ENCODE measurements at regions not wholly inside any gene's neighbourhood (a gene's known extent, or its start where the extent isn't known, plus 50 kb on each side); places are given as distances from the start of the nearest gene placed in this dataset.
A peak's percentile ranks its signal among the peaks of the same experiment; 100 is the strongest.

DNA sequence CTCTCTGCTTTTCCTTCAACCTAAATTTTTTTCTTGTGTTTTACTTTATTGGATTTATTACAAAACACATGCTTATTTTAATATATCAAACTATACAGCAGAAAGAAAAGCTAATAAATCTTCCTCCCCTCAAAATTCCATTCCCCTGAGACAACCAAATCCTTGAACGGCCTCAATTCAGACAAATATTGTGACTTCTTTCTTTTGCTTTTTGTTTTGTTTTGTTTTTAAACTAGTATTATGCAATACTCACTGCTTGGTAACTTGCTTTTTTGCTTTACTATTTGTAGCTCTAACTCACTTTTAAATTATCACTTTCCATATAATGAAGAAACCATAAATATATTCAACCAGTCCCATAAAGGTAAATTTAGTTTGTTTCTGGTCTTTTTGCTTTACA is 59.4 kb upstream of the CDK1 start:
- no peak overlapping the region for H3K9ac ChIP-seq
- H3K4me3 ChIP-seq (IDR thresholded peaks at IDR 0.05; ENCODE audit: insufficient read depth, low read depth, low read length) = no peak overlapping the region
- TF ChIP-seq, protein P1, sequence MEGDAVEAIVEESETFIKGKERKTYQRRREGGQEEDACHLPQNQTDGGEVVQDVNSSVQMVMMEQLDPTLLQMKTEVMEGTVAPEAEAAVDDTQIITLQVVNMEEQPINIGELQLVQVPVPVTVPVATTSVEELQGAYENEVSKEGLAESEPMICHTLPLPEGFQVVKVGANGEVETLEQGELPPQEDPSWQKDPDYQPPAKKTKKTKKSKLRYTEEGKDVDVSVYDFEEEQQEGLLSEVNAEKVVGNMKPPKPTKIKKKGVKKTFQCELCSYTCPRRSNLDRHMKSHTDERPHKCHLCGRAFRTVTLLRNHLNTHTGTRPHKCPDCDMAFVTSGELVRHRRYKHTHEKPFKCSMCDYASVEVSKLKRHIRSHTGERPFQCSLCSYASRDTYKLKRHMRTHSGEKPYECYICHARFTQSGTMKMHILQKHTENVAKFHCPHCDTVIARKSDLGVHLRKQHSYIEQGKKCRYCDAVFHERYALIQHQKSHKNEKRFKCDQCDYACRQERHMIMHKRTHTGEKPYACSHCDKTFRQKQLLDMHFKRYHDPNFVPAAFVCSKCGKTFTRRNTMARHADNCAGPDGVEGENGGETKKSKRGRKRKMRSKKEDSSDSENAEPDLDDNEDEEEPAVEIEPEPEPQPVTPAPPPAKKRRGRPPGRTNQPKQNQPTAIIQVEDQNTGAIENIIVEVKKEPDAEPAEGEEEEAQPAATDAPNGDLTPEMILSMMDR (conservative IDR thresholded peaks at IDR 0.05; ENCODE audit: low read depth, low read length) = no peak
- no peak overlapping the region for H3K4me2 ChIP-seq
- no peaks in the 10 kb centered on the region for H3K27me3 ChIP-seq (ENCODE audit: insufficient read depth, low read depth)
- H4K20me1 ChIP-seq (ENCODE audit: insufficient read depth) = no peaks in the 10 kb centered on the region
- H3K27ac ChIP-seq = no peak overlapping the region
- H3K79me2 ChIP-seq (ENCODE audit: insufficient read depth, low read depth) = no peaks in the 10 kb centered on the region
- peaks cover 31% of the 10 kb centered on the region for H3K4me1 ChIP-seq (ENCODE audit: low read depth, poor library complexity, severe bottlenecking)
- H3K36me3 ChIP-seq (ENCODE audit: insufficient read depth) = no peaks in the 10 kb centered on the region
- H2AFZ ChIP-seq (ENCODE audit: low read depth) = no peak overlapping the region

DNA sequence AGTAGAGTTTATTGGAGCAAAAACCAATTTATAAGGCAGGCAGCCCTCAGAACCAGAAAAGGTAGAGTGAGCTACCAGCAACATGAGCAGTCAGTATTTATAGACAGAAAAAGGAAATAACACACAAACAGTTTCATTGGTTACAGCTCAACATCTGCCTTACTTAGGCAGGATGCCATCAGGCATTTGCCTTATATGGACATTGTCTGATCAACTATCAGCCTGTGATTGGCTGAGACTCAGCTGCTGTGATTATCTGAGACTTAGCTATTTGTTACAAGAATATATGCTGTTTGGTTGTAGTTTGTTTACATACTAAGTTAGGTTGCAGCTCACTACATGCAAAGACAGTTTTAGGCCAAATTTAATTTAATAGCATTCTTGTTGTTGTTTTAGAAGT is 60.4 kb upstream of the CDK1 start:
- Histone ChIP-seq H3K27ac (no peak overlapping the region), H2AFZ (ENCODE audit: low read depth) (0 out of 2 replicates have a peak overlapping the region, but pooled peaks have one; percentile 21), H3K27me3 (ENCODE audit: insufficient read depth, low read depth) (no peaks in the 10 kb centered on the region), H3K4me1 (ENCODE audit: low read depth, poor library complexity, severe bottlenecking) (peaks cover 42% of the 10 kb centered on the region), H3K79me2 (ENCODE audit: insufficient read depth, low read depth) (no peaks in the 10 kb centered on the region), H3K36me3 (ENCODE audit: insufficient read depth) (no peaks in the 10 kb centered on the region), H4K20me1 (ENCODE audit: insufficient read depth) (no peaks in the 10 kb centered on the region), H3K4me3 (IDR thresholded peaks at IDR 0.05; ENCODE audit: insufficient read depth, low read depth, low read length) (no peak overlapping the region), H3K4me2 (peak overlapping the region; percentile 2; the same call in 1 of the 2 replicates), H3K9ac (no peak overlapping the region)
- TF ChIP-seq, protein P1 (conservative IDR thresholded peaks at IDR 0.05; ENCODE audit: low read depth, low read length) = no peak

DNA sequence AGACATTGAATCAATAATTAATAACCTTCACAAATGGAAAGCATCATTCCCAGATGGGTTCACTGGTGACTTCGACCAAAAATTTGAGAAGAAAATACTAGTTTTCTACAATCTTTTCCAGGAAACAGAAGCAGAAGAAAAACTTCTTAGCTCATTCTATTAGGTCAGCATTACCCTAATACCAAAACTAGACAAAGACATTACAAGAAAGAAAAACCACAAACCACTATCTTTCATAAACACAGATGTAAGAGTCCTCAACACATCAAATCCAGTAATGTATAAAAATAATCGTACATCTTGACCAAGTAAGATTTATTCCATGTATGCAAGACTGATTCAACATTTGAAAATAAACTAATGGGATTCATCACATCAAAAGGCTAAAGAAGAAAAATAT is 64.0 kb upstream of the CDK1 start:
- Histone ChIP-seq H3K4me3 (IDR thresholded peaks at IDR 0.05; ENCODE audit: insufficient read depth, low read depth, low read length) (no peak overlapping the region), H3K9ac (no peak overlapping the region), H2AFZ (ENCODE audit: low read depth) (no peak overlapping the region)

DNA sequence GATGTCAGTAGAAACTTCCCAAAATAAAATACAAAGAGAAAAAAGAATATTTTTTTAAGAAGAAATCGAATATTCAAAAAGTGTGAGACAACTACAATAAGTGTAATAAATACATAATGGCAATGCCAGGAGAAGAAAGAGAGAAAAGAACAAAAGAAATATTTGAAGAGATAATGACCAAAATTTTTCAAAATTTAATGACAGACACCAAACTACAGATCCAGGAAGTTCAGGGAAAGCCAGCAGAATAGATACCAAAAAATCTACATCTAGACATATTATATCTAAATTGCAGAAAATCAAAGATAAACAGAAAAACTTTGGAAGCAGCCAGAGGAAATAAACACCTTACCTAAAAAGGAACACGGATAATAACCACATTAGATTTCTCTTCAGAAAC is 66.8 kb upstream of the CDK1 start:
- Histone ChIP-seq H3K79me2 (ENCODE audit: insufficient read depth, low read depth) (no peaks in the 10 kb centered on the region), H3K9ac (no peak overlapping the region), H3K4me3 (IDR thresholded peaks at IDR 0.05; ENCODE audit: insufficient read depth, low read depth, low read length) (no peak overlapping the region), H3K36me3 (ENCODE audit: insufficient read depth) (no peaks in the 10 kb centered on the region), H4K20me1 (ENCODE audit: insufficient read depth) (no peaks in the 10 kb centered on the region), H2AFZ (ENCODE audit: low read depth) (no peak overlapping the region), H3K4me1 (ENCODE audit: low read depth, poor library complexity, severe bottlenecking) (peaks cover 38% of the 10 kb centered on the region), H3K4me2 (no peak overlapping the region), H3K27me3 (ENCODE audit: insufficient read depth, low read depth) (no peaks in the 10 kb centered on the region), H3K27ac (no peak overlapping the region)
- TF ChIP-seq, protein P1 (conservative IDR thresholded peaks at IDR 0.05; ENCODE audit: low read depth, low read length) = no peak

More for the DNA sequence above, 64.0 kb upstream of the CDK1 start:
- peak overlapping the region; percentile 72 for H3K4me2 ChIP-seq
- H3K79me2 ChIP-seq (ENCODE audit: insufficient read depth, low read depth) = no peaks in the 10 kb centered on the region
- H3K27me3 ChIP-seq (ENCODE audit: insufficient read depth, low read depth) = no peaks in the 10 kb centered on the region
- H3K36me3 ChIP-seq (ENCODE audit: insufficient read depth) = no peaks in the 10 kb centered on the region
- peak overlapping the region; percentile 14; the same call in 1 of the 2 replicates for H3K27ac ChIP-seq
- TF ChIP-seq, protein P1 (conservative IDR thresholded peaks at IDR 0.05; ENCODE audit: low read depth, low read length) = no peak
- peaks cover 52% of the 10 kb centered on the region for H3K4me1 ChIP-seq (ENCODE audit: low read depth, poor library complexity, severe bottlenecking)
- no peaks in the 10 kb centered on the region for H4K20me1 ChIP-seq (ENCODE audit: insufficient read depth)

All from KMS-11 (cell line).